GM12878 (cell line): ENCODE measurements at regions not wholly inside any gene's neighbourhood (a gene's known extent, or its start where the extent isn't known, plus 50 kb on each side); places are given as distances from the start of the nearest gene placed in this dataset.

Experiments used
- ATAC-seq: fragments of 200-7000 bp; cut with Tn5 transposase; 3 replicates; pipeline ENCODE4 v1.9.1; 2020; ENCODE audit warnings: mild to moderate bottlenecking, moderate library complexity
- BruUV-seq: library from RNA; stranded (reverse); fragments of 400-500 nt; replicated peaks from 2 replicates; lab custom pipeline; 2021; lab: Mats Ljungman, UMichigan
- CTCF ChIA-PET: fragments of 300-600 bp; sonication (Branson Sonifier 250); formaldehyde crosslinking; extraction: SDS; loops from one replicate; lab custom pipeline; 2021; ENCODE audit warnings: inconsistent platforms; lab: Yijun Ruan, JAX
- POLR2A ChIA-PET: fragments of 350-600 bp; formaldehyde crosslinking; extraction: SDS; loops from one replicate; lab custom pipeline; 2021; ENCODE audit warnings: inconsistent platforms; lab: Charles Lee
- RAD21 ChIA-PET: fragments of 300-600 bp; sonication (Branson Sonifier 250); formaldehyde crosslinking; loops from one replicate; lab custom pipeline; 2023; ENCODE audit warnings: antibody characterized with exemption; ENCODE audit not compliant: unreplicated experiment; lab: Charles Lee
- SMC1A ChIA-PET: fragments of 300-600 bp; sonication (Branson Sonifier 250); formaldehyde crosslinking; loops from one replicate; lab custom pipeline; 2023; ENCODE audit not compliant: unreplicated experiment, uncharacterized antibody; lab: Charles Lee
- DNase-seq: peaks from one replicate; pipeline ENCODE4 v3.0.0-alpha.2; 2011; ENCODE audit warnings: low read depth, low spot score
- FAIRE-seq: peaks from 3 replicates; lab custom pipeline; 2011; peaks lifted over from hg19 to GRCh38; lab: Jason Lieb, UNC
- H2AFZ ChIP-seq: 2 replicates; pipeline ENCODE4 v1.6.0; 2011; ENCODE audit warnings: low read depth, low read length, control low read depth; ENCODE audit not compliant: control insufficient read depth
- H3K27ac ChIP-seq: 2 replicates; pipeline ENCODE4 v1.5.1; 2011; ENCODE audit warnings: control low read depth; ENCODE audit not compliant: control insufficient read depth, insufficient read depth
- H3K27me3 ChIP-seq, 2 experiments: replicated peaks in 1 of 2; 2 replicates each; pipeline versions ENCODE4 v1.6.0 to v1.6.1; 2011; ENCODE audit warnings: low read length in 1 of 2; ENCODE audit not compliant: control insufficient read depth in 2 of 2, insufficient read depth in 2 of 2
- H3K36me3 ChIP-seq, 2 experiments: 2 replicates each; pipeline ENCODE4 v1.5.1; 2011; ENCODE audit warnings: low read length in 1 of 2; ENCODE audit not compliant: control insufficient read depth in 2 of 2, insufficient read depth in 2 of 2
- H3K4me1 ChIP-seq: 2 replicates; pipeline ENCODE4 v1.6.1; 2011; ENCODE audit warnings: mild to moderate bottlenecking, low read length, moderate library complexity, mixed read lengths; ENCODE audit not compliant: control insufficient read depth, insufficient read depth
- H3K4me2 ChIP-seq: 2 replicates; pipeline ENCODE4 v1.6.0; 2011; ENCODE audit warnings: control low read depth; ENCODE audit not compliant: control insufficient read depth, insufficient read depth
- H3K4me3 ChIP-seq: fragments of 200-600 bp; sonication (generic); 2 replicates; pipeline ENCODE4 v1.5.1; 2016
- H3K79me2 ChIP-seq: 2 replicates; pipeline ENCODE4 v1.6.0; 2011; ENCODE audit warnings: low read length; ENCODE audit not compliant: control insufficient read depth, insufficient read depth
- H3K9ac ChIP-seq: 2 replicates; pipeline ENCODE4 v1.8.0; 2011; ENCODE audit warnings: low read length, control low read depth, mixed read lengths; ENCODE audit not compliant: control insufficient read depth, insufficient read depth
- H3K9me3 ChIP-seq: replicated peaks from 3 replicates; pipeline ENCODE4 v1.5.1; 2011; ENCODE audit warnings: mild to moderate bottlenecking, low read length; ENCODE audit not compliant: control insufficient read depth, insufficient read depth
- H4K20me1 ChIP-seq: 2 replicates; pipeline ENCODE4 v1.6.0; 2011; ENCODE audit not compliant: control insufficient read depth, insufficient read depth
- CBX5 ChIP-seq: sonication (generic); IDR thresholded peaks from 2 replicates; pipeline ENCODE4 v1.6.1; 2016; ENCODE audit warnings: low read depth, moderate library complexity, mild to moderate bottlenecking, inconsistent platforms
- E2F4 ChIP-seq: IDR thresholded peaks from 2 replicates; pipeline ENCODE4 v1.6.1; 2012; ENCODE audit warnings: low read depth, low read length, improper control_type of control experiment
- HDAC2 ChIP-seq: fragments of 200-600 bp; sonication (generic); IDR thresholded peaks from 2 replicates; pipeline ENCODE4 v1.6.1; 2017
- IKZF1 ChIP-seq: fragments of 450-650 bp; conservative IDR thresholded peaks from 2 replicates; pipeline ENCODE4 v1.6.1; 2017; ENCODE audit warnings: antibody characterized with exemption, mild to moderate bottlenecking
- MYC ChIP-seq: IDR thresholded peaks from 2 replicates; pipeline ENCODE4 v1.6.1; 2011; ENCODE audit warnings: mild to moderate bottlenecking, low read length, moderate library complexity, inconsistent platforms; ENCODE audit not compliant: insufficient read depth, insufficient replicate concordance, insufficient read length, severe bottlenecking
- NFIC ChIP-seq: IDR thresholded peaks from 2 replicates; pipeline ENCODE4 v1.6.1; 2012; ENCODE audit warnings: low read depth, mild to moderate bottlenecking, inconsistent platforms, low read length, moderate library complexity
- POU2F2 ChIP-seq: IDR thresholded peaks from 3 replicates; pipeline ENCODE4 v1.6.1; 2011; ENCODE audit warnings: low read depth, mild to moderate bottlenecking, low read length, borderline replicate concordance
- RB1 ChIP-seq: fragments of 450-650 bp; formaldehyde crosslinking; IDR thresholded peaks from 2 replicates; pipeline ENCODE4 v1.6.1; 2017; ENCODE audit warnings: mild to moderate bottlenecking, borderline replicate concordance
- SMC3 ChIP-seq: IDR thresholded peaks from 2 replicates; pipeline ENCODE4 v1.6.1; 2011; ENCODE audit warnings: low read length, improper control_type of control experiment, borderline replicate concordance
- SP1 ChIP-seq: IDR thresholded peaks from one replicate; pipeline ENCODE4 v1.6.1; 2011; ENCODE audit warnings: low read depth, low read length
- SUZ12 ChIP-seq: fragments of 200-600 bp; sonication (generic); IDR thresholded peaks from one replicate; pipeline ENCODE4 v1.6.1; 2018; ENCODE audit warnings: antibody characterized with exemption, mild to moderate bottlenecking; ENCODE audit not compliant: unreplicated experiment
- TARDBP ChIP-seq: IDR thresholded peaks from 2 replicates; pipeline ENCODE4 v1.6.1; 2016; ENCODE audit warnings: borderline replicate concordance
- YBX1 ChIP-seq: fragments of 450-650 bp; IDR thresholded peaks from 2 replicates; pipeline ENCODE4 v1.6.1; 2016; ENCODE audit warnings: antibody characterized with exemption
- WGBS: methylation state at CpG from one replicate; pipeline ENCODE4 v1.1.6; 2016; ENCODE audit warnings: low lambda C conversion rate; ENCODE audit not compliant: insufficient replicate concordance, insufficient coverage; ENCODE audit errors: missing lambda C conversion rate; 5-methylcytosine and 5-hydroxymethylcytosine counted together
- in situ Hi-C: fragments of 300-500 bp; cut with MboI; formaldehyde crosslinking; loops from 9 replicates; pipeline ENCODE4 v1.14.3; 2018; ENCODE audit warnings: mixed read lengths
- intact Hi-C: fragments of 100-400 bp; cut with micrococcal nuclease; formaldehyde crosslinking; loops from one replicate; pipeline ENCODE4 v1.14.2; 2022; ENCODE audit not compliant: unreplicated experiment

GRCh38 chr11:15430381-15430780 lies 315.7 kb downstream of the INSC start:
- TF ChIP-seq RB1 (no peak), SMC3 (no peak), SP1 (no peak), IKZF1 (no peak), NFIC (no peak), MYC (no peak), TARDBP (no peak)
- TF ChIP-seq, all 136 proteins: peak for 0
- 21% methylated on average over 3 of the region's 3 CpGs for WGBS
- H4K20me1 ChIP-seq = no peaks in the 10 kb centered on the region; the same call in 1 of the 2 replicates
- H3K4me1 ChIP-seq = no peaks in the 10 kb centered on the region
- ChIA-PET POLR2A (no interaction called here), SMC1A (no interaction called here), RAD21 (no interaction called here), CTCF (no interaction called here)
- H3K9me3 ChIP-seq = no peaks in the 10 kb centered on the region
- no TSS peak for BruUV-seq
- ATAC-seq (no peak), FAIRE-seq (no peak), DNase-seq (no peak)
- no peaks in the 10 kb centered on the region for H3K79me2 ChIP-seq
- H2AFZ ChIP-seq = no peak overlapping the region
- no peak overlapping the region for H3K4me2 ChIP-seq
- H3K27ac ChIP-seq = no peak overlapping the region
- in situ Hi-C loops (no loop called here), intact Hi-C loops (no loop called here)
- no peaks in the 10 kb centered on the region for H3K36me3 ChIP-seq
- no peak overlapping the region for H3K9ac ChIP-seq
- no peak overlapping the region for H3K4me3 ChIP-seq
- no peaks in the 10 kb centered on the region for H3K27me3 ChIP-seq

GRCh38 chr11:15434529-15434928 lies 319.8 kb downstream of the INSC start:
- POLR2A ChIA-PET = no interaction called here
- TF ChIP-seq SUZ12 (no peak), CBX5 (no peak), HDAC2 (no peak), YBX1 (no peak), E2F4 (no peak), POU2F2 (no peak)
- no peak for DNase-seq
- FAIRE-seq = no peak
- Histone ChIP-seq H3K36me3 (no peaks in the 10 kb centered on the region), H3K27ac (no peak overlapping the region), H3K4me1 (no peaks in the 10 kb centered on the region), H3K9me3 (no peaks in the 10 kb centered on the region), H3K4me2 (no peak overlapping the region), H3K9ac (no peak overlapping the region), H4K20me1 (no peaks in the 10 kb centered on the region; the same call in 1 of the 2 replicates), H3K79me2 (no peaks in the 10 kb centered on the region), H3K27me3 (no peaks in the 10 kb centered on the region), H3K4me3 (no peak overlapping the region), H2AFZ (no peak overlapping the region)
- no peak for ATAC-seq
- intact Hi-C loops (no loop called here), in situ Hi-C loops (no loop called here)
- WGBS = 2% methylated on average over 3 of the region's 3 CpGs
- RAD21 ChIA-PET = no interaction called here
- SMC1A ChIA-PET = no interaction called here
- CTCF ChIA-PET = no interaction called here
- no TSS peak for BruUV-seq
